Adrenal gland (tissue), 9 donors: ENCODE measurements at regions not wholly inside any gene's neighbourhood (a gene's known extent, or its start where the extent isn't known, plus 50 kb on each side); places are given as distances from the start of the nearest gene placed in this dataset.
A peak's percentile ranks its signal among the peaks of the same experiment; 100 is the strongest.

Experiments used
- DNase-seq, 7 donors: peaks; one replicate each; pipeline ENCODE4 v3.0.0-alpha.2; 2019 to 2020
- H3K27ac ChIP-seq, 5 donors: fragments of 200-600 bp; sonication (generic) in 4 of 5; 1 replicate in 3 of 5; 2 replicates in 2 of 5; pipeline versions ENCODE4 v1.5.1 to v1.8.0; 2016 to 2020; ENCODE audit warnings: mild to moderate bottlenecking in 1 of 5
- H3K27me3 ChIP-seq: fragments of 200-600 bp; 2 replicates; pipeline ENCODE4 v1.8.0; 2021
- H3K36me3 ChIP-seq, 2 donors: fragments of 200-600 bp; replicated peaks in 1 of 2; 1 replicate in 1 of 2; 2 replicates in 1 of 2; pipeline versions ENCODE4 v1.5.1 to v1.8.0; 2018 to 2022
- H3K4me1 ChIP-seq, 2 donors: fragments of 200-600 bp; replicated peaks in 1 of 2; 1 replicate in 1 of 2; 2 replicates in 1 of 2; pipeline versions ENCODE4 v1.5.1 to v1.8.0; 2018 to 2021
- H3K4me3 ChIP-seq, 4 donors: fragments of 200-600 bp; sonication (generic) in 3 of 4; one replicate each; pipeline ENCODE4 v1.5.1; 2016 to 2018
- H3K9me3 ChIP-seq, 3 donors: fragments of 200-600 bp; sonication (generic) in 1 of 3; replicated peaks in 1 of 3; 1 replicate in 2 of 3; 2 replicates in 1 of 3; pipeline versions ENCODE4 v1.5.1 to v1.8.0; 2016 to 2021
- CTCF ChIP-seq, 6 experiments: fragments of 450-650 bp in 4 of 6; fragments of 200-600 bp in 2 of 6; sonication (generic) in 1 of 6; IDR thresholded peaks; 1 replicate in 5 of 6; 2 replicates in 1 of 6; pipeline versions ENCODE4 v1.5.1 to v1.8.0; 2016 to 2021; ENCODE audit warnings: antibody characterized with exemption in 6 of 6, mild to moderate bottlenecking in 2 of 6, moderate library complexity in 1 of 6
- POLR2A ChIP-seq, 2 donors: fragments of 450-650 bp; IDR thresholded peaks; one replicate each; pipeline ENCODE4 v1.6.1; 2017; ENCODE audit warnings: antibody characterized with exemption in 2 of 2, mild to moderate bottlenecking in 2 of 2, moderate library complexity in 1 of 2
- WGBS, 4 donors: extraction: QIAGEN DNeasy Blood & Tissue Kit in 2 of 4; methylation state at CpG; one replicate each; pipeline versions ENCODE4 v1.1.5 to v1.1.7; 2013 to 2017; 5-methylcytosine and 5-hydroxymethylcytosine counted together
- intact Hi-C, 2 donors: fragments of 100-400 bp; cut with DNase I; formaldehyde crosslinking; loops; one replicate each; pipeline versions ENCODE4 v1.14.1 to v1.15.0; 2022 to 2023
- donor health status: healthy with polysubstance abuse.
- donor health status: Bipolar disorder and iron deficiency.
- donor health status: DM: yes; HTN: yes; CAD: no.
- donor health status: DM: no; HTN: no; CAD: no.
- donor health status: DM: no; HTN: no; CAD: no.

GRCh38 chr1:29641921-29642320, 405.6 kb downstream of the PTPRU start:
- H3K36me3 ChIP-seq, result no peaks in the 10 kb centered on the region
- intact Hi-C loops, result no loop called here
- TF ChIP-seq CTCF (IDR thresholded peaks at IDR 0.05) (no peak), POLR2A (IDR thresholded peaks at IDR 0.05) (no peak)
- no peaks in the 10 kb centered on the region for H3K4me1 ChIP-seq
- H3K27me3 ChIP-seq, result no peaks in the 10 kb centered on the region
- H3K9me3 ChIP-seq, result no peaks in the 10 kb centered on the region
- 47 to 77% (median 55%) methylated on average over 2 to 3 of the region's 3 CpGs for WGBS, 4 donors
- peak in 1 of 7 donors; percentile 4 for DNase-seq
- H3K27ac ChIP-seq, result no peak overlapping the region
- H3K4me3 ChIP-seq, result no peak overlapping the region

GRCh38 chr1:29640428-29640785, 404.1 kb downstream of the PTPRU start:
- no peak for DNase-seq
- 81 to 89% (median 83%) methylated on average over 4 of the region's 4 CpGs for WGBS, 4 donors
- H3K4me3 ChIP-seq, result no peak overlapping the region
- H3K27me3 ChIP-seq, result no peaks in the 10 kb centered on the region
- no peaks in the 10 kb centered on the region for H3K9me3 ChIP-seq
- H3K4me1 ChIP-seq, result no peaks in the 10 kb centered on the region
- no peak overlapping the region for H3K27ac ChIP-seq
- TF ChIP-seq POLR2A (IDR thresholded peaks at IDR 0.05) (no peak), CTCF (IDR thresholded peaks at IDR 0.05) (no peak)
- H3K36me3 ChIP-seq, result no peaks in the 10 kb centered on the region
- intact Hi-C loops, result no loop called here

GRCh38 chr1:29639741-29640427, 403.6 kb downstream of the PTPRU start:
- Histone ChIP-seq H3K36me3 (no peaks in the 10 kb centered on the region), H3K4me1 (no peaks in the 10 kb centered on the region), H3K4me3 (no peak overlapping the region), H3K9me3 (no peaks in the 10 kb centered on the region), H3K27ac (no peak overlapping the region), H3K27me3 (no peaks in the 10 kb centered on the region)
- peak in 1 of 7 donors; percentile 28 for DNase-seq
- 78 to 91% (median 86%) methylated on average over 14 to 15 of the region's 15 CpGs for WGBS, 4 donors
- TF ChIP-seq CTCF (IDR thresholded peaks at IDR 0.05) (no peak), POLR2A (IDR thresholded peaks at IDR 0.05) (no peak)
- intact Hi-C loops, result no loop called here

- TF ChIP-seq POLR2A (IDR thresholded peaks at IDR 0.05), result no peak
- TF ChIP-seq CTCF (IDR thresholded peaks at IDR 0.05), result no peak
- Histone ChIP-seq H3K4me1 (no peaks in the 10 kb centered on the region), H3K4me3 (no peak overlapping the region), H3K27ac (no peak overlapping the region), H3K27me3 (peaks cover 4% of the 10 kb centered on the region), H3K9me3 (no peaks in the 10 kb centered on the region), H3K36me3 (no peaks in the 10 kb centered on the region)
- 63 to 69% (median 67%) methylated on average over 6 of the region's 6 CpGs for WGBS, 4 donors
- peak in 1 of 7 donors; percentile 9 for DNase-seq
- intact Hi-C loops, result no loop called here
These were observed 402.9 kb downstream of the PTPRU start for GRCh38 chr1:29639156-29639736.
